ENCODE measurements at regions not wholly inside any gene's neighbourhood (a gene's known extent, or its start where the extent isn't known, plus 50 kb on each side); places are given as distances from the start of the nearest gene placed in this dataset.

- H3K4me2 ChIP-seq = no peak overlapping the region
- no peaks in the 10 kb centered on the region; a peak in 1 of 4 replicates for H3K4me1 ChIP-seq (ENCODE audit: control insufficient read depth in 1 of 2, insufficient read depth in 2 of 2, low read depth in 1 of 2, low read length in 1 of 2)
- H3K9ac ChIP-seq = no peak overlapping the region
- 46% methylated on average over 7 of the region's 7 CpGs for WGBS (ENCODE audit: low lambda C conversion rate)
- H3K9me3 ChIP-seq = no peaks in the 10 kb centered on the region
- H3K27me3 ChIP-seq (ENCODE audit: insufficient read depth) = peaks cover 27% of the 10 kb centered on the region
- no peak overlapping the region for H2AFZ ChIP-seq (ENCODE audit: low read depth)
- H4K20me1 ChIP-seq (ENCODE audit: insufficient read depth) = no peaks in the 10 kb centered on the region
- H3K9me2 ChIP-seq = no peaks in the 10 kb centered on the region
- CTCF ChIA-PET = no interaction called here
- H3F3A ChIP-seq (replicated peaks; ENCODE audit: insufficient read depth) = no peaks in the 10 kb centered on the region
- no peak overlapping the region for H3K27ac ChIP-seq (ENCODE audit: low read depth in 2 of 2, low read length in 1 of 2)
- no peaks in the 10 kb centered on the region for H3K36me3 ChIP-seq (replicated peaks in 1 of 2; ENCODE audit: control insufficient read depth in 1 of 2, insufficient read depth in 2 of 2, low read length in 1 of 2)
- TF ChIP-seq, protein P1, sequence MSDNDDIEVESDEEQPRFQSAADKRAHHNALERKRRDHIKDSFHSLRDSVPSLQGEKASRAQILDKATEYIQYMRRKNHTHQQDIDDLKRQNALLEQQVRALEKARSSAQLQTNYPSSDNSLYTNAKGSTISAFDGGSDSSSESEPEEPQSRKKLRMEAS (IDR thresholded peaks at IDR 0.05; ENCODE audit: low read depth) = no peak
- no peak for TF ChIP-seq USF1 (IDR thresholded peaks at IDR 0.05; ENCODE audit: borderline replicate concordance, low read depth)
- no peak for TF ChIP-seq RFX5 (IDR thresholded peaks at IDR 0.05; ENCODE audit: low read length)
- no peak for TF ChIP-seq YY1 (IDR thresholded peaks at IDR 0.05; ENCODE audit: low read depth)
- TF ChIP-seq NRF1 (IDR thresholded peaks at IDR 0.05; ENCODE audit: low read depth, low read length) = no peak
- no peak for TF ChIP-seq FOXM1 (IDR thresholded peaks at IDR 0.05; ENCODE audit: low read depth)
- no peak for TF ChIP-seq PBX3 (IDR thresholded peaks at IDR 0.05)
- TF ChIP-seq NFIC (IDR thresholded peaks at IDR 0.05; ENCODE audit: borderline replicate concordance) = no peak
- no peak for TF ChIP-seq RXRA (IDR thresholded peaks at IDR 0.05; ENCODE audit: borderline replicate concordance, low read depth)
- no peak for TF ChIP-seq USF2 (IDR thresholded peaks at IDR 0.05; ENCODE audit: borderline replicate concordance, low read depth, low read length)
- TF ChIP-seq, protein P2, sequence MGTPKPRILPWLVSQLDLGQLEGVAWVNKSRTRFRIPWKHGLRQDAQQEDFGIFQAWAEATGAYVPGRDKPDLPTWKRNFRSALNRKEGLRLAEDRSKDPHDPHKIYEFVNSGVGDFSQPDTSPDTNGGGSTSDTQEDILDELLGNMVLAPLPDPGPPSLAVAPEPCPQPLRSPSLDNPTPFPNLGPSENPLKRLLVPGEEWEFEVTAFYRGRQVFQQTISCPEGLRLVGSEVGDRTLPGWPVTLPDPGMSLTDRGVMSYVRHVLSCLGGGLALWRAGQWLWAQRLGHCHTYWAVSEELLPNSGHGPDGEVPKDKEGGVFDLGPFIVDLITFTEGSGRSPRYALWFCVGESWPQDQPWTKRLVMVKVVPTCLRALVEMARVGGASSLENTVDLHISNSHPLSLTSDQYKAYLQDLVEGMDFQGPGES (IDR thresholded peaks at IDR 0.05; ENCODE audit: low read depth, low read length) = no peak
- no peak for TF ChIP-seq RAD21 (IDR thresholded peaks at IDR 0.05; ENCODE audit: low read length)
- TF ChIP-seq EP300 (IDR thresholded peaks at IDR 0.05; ENCODE audit: borderline replicate concordance in 1 of 2, low read depth in 1 of 2, low read length in 1 of 2) = no peak
- no peak for TF ChIP-seq POLR2AphosphoS5 (IDR thresholded peaks at IDR 0.05; ENCODE audit: low read depth, low read length)
- TF ChIP-seq SMC3 (IDR thresholded peaks at IDR 0.05; ENCODE audit: low read depth, low read length) = no peak
- TF ChIP-seq TAF1 (IDR thresholded peaks at IDR 0.05; ENCODE audit: borderline replicate concordance, low read depth, low read length) = no peak
- no peak for TF ChIP-seq GATA2 (CRISPR knock-in tag; IDR thresholded peaks at IDR 0.05)
- TF ChIP-seq CTCF (IDR thresholded peaks at IDR 0.05) = no peak
- no peak for TF ChIP-seq JUND (IDR thresholded peaks at IDR 0.05)
- POLR2A ChIA-PET = no interaction called here
- no peak overlapping the region for H3K4me3 ChIP-seq (ENCODE audit: low read depth in 2 of 2, low read length in 1 of 2)
- no peaks in the 10 kb centered on the region for H3K79me2 ChIP-seq (ENCODE audit: insufficient read depth)
- no peak for DNase-seq
Measured at GRCh38 chr3:72133329-72134011, 348.5 kb upstream of the PROK2 start.
